ENCODE measurements at regions not wholly inside any gene's neighbourhood (a gene's known extent, or its start where the extent isn't known, plus 50 kb on each side); places are given as distances from the start of the nearest gene placed in this dataset.

GRCh38 chr4:18405054-18405453, 383.5 kb upstream of the LCORL start:
- TF ChIP-seq POLR2A (IDR thresholded peaks at IDR 0.05) (no peak), CTCF (IDR thresholded peaks at IDR 0.05) (no peak), EP300 (IDR thresholded peaks at IDR 0.05) (no peak)
- intact Hi-C loops (cut with DNase I) = no loop called here
- Histone ChIP-seq H3K9me3 (no peaks in the 10 kb centered on the region), H3K4me1 (ENCODE audit: insufficient read depth) (no peaks in the 10 kb centered on the region), H3K4me3 (no peak overlapping the region), H3K27me3 (no peaks in the 10 kb centered on the region), H3K36me3 (no peaks in the 10 kb centered on the region), H3K27ac (no peak overlapping the region)
- DNase-seq = no peak
- WGBS, 3 donors = 55 to 83% (median 82%) methylated on average over 2 of the region's 2 CpGs

GRCh38 chr4:18404642-18405041, 383.1 kb upstream of the LCORL start:
- H3K9me3 ChIP-seq = no peaks in the 10 kb centered on the region
- TF ChIP-seq EP300 (IDR thresholded peaks at IDR 0.05) (no peak), CTCF (IDR thresholded peaks at IDR 0.05) (no peak), POLR2A (IDR thresholded peaks at IDR 0.05) (no peak)
- 34 to 60% (median 43%) methylated on average over 2 of the region's 2 CpGs for WGBS, 3 donors
- H3K4me3 ChIP-seq = no peak overlapping the region
- H3K27ac ChIP-seq = no peak overlapping the region
- no peak for DNase-seq
- intact Hi-C loops (cut with DNase I) = no loop called here
- no peaks in the 10 kb centered on the region for H3K36me3 ChIP-seq
- no peaks in the 10 kb centered on the region for H3K27me3 ChIP-seq
- no peaks in the 10 kb centered on the region for H3K4me1 ChIP-seq (ENCODE audit: insufficient read depth)

GRCh38 chr4:18403327-18403726, 381.8 kb upstream of the LCORL start:
- DNase-seq = no peak
- intact Hi-C loops (cut with DNase I) = no loop called here
- no peak for TF ChIP-seq CTCF (IDR thresholded peaks at IDR 0.05)
- TF ChIP-seq POLR2A (IDR thresholded peaks at IDR 0.05) = no peak
- TF ChIP-seq EP300 (IDR thresholded peaks at IDR 0.05) = no peak
- no peak overlapping the region for H3K27ac ChIP-seq
- no peaks in the 10 kb centered on the region for H3K36me3 ChIP-seq
- no peaks in the 10 kb centered on the region for H3K9me3 ChIP-seq
- 54 to 77% (median 69%) methylated on average over 3 of the region's 3 CpGs for WGBS, 3 donors
- H3K27me3 ChIP-seq = no peaks in the 10 kb centered on the region
- no peak overlapping the region for H3K4me3 ChIP-seq
- no peaks in the 10 kb centered on the region for H3K4me1 ChIP-seq (ENCODE audit: insufficient read depth)

GRCh38 chr4:18401868-18402267, 380.3 kb upstream of the LCORL start:
- H3K36me3 ChIP-seq = no peaks in the 10 kb centered on the region
- TF ChIP-seq POLR2A (IDR thresholded peaks at IDR 0.05) (no peak), CTCF (IDR thresholded peaks at IDR 0.05) (no peak), EP300 (IDR thresholded peaks at IDR 0.05) (no peak)
- DNase-seq = no peak
- no peak overlapping the region for H3K4me3 ChIP-seq
- H3K27ac ChIP-seq = no peak overlapping the region
- 69 to 95% (median 76%) methylated on average over 1 of the region's 1 CpG for WGBS, 3 donors
- no peaks in the 10 kb centered on the region for H3K9me3 ChIP-seq
- intact Hi-C loops (cut with DNase I) = no loop called here
- H3K27me3 ChIP-seq = no peaks in the 10 kb centered on the region
- H3K4me1 ChIP-seq (ENCODE audit: insufficient read depth) = no peaks in the 10 kb centered on the region

- H3K36me3 ChIP-seq = no peaks in the 10 kb centered on the region
Measured at GRCh38 chr4:18401425-18401824, 379.9 kb upstream of the LCORL start.

More at GRCh38 chr4:18401425-18401824, 379.9 kb upstream of the LCORL start:
- intact Hi-C loops (cut with DNase I) = no loop called here
- H3K4me1 ChIP-seq (ENCODE audit: insufficient read depth) = no peaks in the 10 kb centered on the region
- H3K27me3 ChIP-seq = no peaks in the 10 kb centered on the region
- no peak overlapping the region for H3K4me3 ChIP-seq
- DNase-seq = no peak
- no peak for TF ChIP-seq CTCF (IDR thresholded peaks at IDR 0.05)
- no peak for TF ChIP-seq EP300 (IDR thresholded peaks at IDR 0.05)
- no peak overlapping the region for H3K27ac ChIP-seq
- no peaks in the 10 kb centered on the region for H3K9me3 ChIP-seq
- WGBS, 3 donors = 37 to 43% (median 42%) methylated on average over 2 of the region's 2 CpGs
